NCI-H1105 treated with DMSO at 0.1 percent for 48 hours (cell line): ENCODE measurements at regions not wholly inside any gene's neighbourhood (a gene's known extent, or its start where the extent isn't known, plus 50 kb on each side); places are given as distances from the start of the nearest gene placed in this dataset.
"Not testable (repeated sequence)": the region's sequence is repeated elsewhere in the genome, so short reads cannot be mapped to it uniquely, and the experiment has no call there.

Source experiments
- DNase-seq: peaks from one replicate; lab custom pipeline; 2025; lab: John Stamatoyannopoulos, UW

DNA sequence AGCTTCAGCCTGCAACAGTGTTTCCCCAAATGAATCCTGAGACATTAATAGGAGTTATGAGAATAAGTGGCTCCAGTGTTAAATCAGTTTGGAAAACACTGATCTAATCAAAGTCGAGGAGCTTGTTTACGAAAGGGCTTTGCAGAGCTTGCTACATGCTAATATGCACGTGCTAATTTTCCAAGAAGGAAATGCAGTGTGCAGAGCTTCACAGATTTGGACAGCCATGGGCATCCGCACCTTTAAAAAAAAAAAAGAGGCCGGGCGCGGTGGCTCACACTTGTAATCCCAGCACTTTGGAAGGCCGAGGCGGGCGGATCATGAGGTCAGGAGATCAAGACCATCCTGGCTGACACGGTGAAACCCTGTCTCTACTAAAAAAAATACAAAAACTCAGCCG is 79.7 kb upstream of the LMO2 start:
- DNase-seq, result not testable (repeated sequence)

DNA sequence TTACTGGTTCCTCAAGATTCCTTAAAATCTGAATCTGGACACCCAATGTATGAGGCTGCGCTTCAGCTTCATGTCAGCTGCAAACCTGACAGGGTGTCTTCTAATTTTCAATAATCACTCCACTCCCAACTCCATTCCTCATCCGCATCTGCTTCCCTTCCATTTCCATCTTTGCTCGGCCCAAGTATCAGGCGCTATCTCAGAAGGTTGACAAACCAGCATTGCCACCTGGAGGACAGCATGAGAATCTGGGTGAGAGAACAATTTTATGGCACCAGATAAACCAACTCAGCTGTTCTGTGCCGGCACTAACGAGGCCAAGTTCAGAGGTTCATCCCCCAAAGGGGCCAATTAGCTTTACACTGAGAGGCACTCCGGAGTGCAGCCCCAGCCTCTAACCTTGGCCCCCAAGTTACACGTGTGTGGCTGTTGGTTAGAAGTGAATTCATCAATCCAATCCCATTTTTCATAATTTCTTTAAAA is 79.1 kb upstream of the LMO2 start:
- peak; percentile 77 for DNase-seq

DNA sequence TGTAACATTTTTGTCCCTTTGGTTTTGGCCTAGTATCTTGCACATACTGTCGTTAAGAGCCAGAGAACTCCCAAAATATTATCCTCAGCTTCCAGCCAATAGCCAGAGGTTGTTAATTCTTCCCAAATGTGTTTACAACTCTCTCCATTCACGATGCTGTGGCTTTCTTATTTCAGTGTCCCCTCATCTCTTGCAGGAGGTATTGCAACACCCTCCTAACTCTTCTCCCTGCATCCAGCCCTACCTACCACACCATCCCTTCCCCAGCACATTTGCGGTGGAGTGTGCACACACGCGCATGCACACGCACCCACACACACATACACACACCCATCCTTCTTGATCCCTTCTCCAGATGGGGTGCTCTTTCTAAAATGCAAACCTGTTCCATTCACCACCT is 75.6 kb upstream of the LMO2 start:
- no peak for DNase-seq

DNA sequence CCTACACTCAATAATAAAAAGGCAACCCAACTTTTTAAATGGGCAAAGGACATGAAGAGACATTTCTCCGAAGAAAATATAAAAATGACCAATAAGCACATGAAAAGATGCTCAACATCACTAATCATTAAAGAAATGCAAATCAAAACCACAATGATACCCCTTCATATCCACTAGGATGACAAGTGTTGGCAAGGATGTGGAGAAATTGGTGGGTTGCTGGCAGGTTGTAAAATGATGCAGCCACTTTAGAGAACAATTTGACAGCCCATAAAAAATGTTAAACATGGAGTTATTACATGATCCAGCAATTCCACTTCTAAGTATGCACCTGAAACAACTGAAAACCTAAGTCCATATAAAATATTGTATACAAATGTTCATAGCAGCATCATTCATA is 73.2 kb upstream of the LMO2 start:
- DNase-seq, result peak; percentile 16

DNA sequence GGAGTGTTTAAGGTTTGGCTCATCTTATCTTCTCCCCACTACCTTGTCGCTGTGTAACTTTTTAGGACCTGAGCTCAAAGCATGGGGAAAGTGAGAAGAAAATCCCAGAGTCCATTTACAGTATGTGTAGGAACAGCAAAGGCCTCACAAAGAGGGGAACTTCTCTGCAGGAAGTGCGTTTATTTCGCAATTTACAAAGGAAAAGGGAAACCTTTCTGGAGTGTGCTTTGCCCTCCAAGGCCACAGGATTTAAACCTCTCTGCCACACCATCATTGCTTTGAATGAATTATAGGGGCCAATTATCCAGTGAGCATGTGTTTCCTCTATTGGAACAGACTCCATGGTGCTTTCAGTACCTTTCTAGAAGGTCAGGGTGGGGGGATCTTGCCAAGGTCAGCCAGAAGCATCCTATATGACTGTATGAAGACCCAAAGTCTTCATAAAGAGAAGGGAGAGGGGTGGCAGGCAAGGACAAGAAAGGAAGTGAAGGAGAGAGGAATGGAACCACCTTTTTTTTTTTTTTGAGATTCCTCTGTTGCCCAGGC is 68.1 kb upstream of the LMO2 start:
- no peak for DNase-seq

DNA sequence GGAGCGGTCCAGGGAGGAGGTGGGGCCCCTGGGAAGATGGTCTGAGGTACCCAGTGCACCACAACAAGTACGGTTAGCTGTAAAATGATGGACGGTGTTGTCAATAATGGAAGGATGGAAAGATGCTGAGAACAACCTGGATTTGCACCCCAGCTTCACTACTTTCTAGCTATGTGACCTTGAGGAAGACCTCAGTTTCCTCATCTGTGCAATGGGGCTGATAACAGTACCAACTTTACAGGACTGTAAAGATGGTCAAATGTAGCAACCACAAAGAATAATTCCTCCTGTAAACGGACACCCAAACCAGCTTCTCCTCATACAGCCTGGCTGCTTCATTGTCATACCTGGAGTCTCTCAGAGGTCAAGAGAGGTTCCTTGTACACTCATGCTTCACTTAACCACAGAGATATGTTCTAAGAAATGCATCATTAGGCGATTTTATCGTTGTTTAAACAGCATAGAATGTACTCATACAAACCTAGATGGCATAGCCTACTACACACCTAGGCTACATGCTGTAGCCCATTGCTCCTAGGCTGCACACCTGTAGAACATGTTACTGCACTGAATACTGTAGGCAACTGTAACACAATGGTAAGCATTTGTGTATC is 65.5 kb upstream of the LMO2 start:
- no peak for DNase-seq

DNA sequence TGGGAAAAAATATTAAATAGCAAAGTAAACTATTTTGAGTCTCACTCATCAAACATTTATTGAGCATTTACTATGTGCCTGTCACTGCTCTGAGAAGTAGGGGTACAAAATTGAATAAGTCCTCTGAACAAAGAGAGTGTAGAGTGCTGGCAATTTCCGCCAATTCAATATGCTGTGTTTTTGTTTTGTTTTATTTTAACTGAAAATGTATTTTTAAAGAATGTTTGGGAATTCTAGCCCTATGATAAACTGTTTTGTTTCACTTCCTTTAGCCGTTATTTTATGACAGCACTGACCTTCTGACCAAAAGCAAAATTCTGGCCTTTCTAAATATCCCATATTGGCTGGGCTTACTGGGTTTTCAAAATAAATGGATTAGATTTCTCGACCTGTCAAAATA is 64.7 kb upstream of the LMO2 start:
- DNase-seq, result no peak

DNA sequence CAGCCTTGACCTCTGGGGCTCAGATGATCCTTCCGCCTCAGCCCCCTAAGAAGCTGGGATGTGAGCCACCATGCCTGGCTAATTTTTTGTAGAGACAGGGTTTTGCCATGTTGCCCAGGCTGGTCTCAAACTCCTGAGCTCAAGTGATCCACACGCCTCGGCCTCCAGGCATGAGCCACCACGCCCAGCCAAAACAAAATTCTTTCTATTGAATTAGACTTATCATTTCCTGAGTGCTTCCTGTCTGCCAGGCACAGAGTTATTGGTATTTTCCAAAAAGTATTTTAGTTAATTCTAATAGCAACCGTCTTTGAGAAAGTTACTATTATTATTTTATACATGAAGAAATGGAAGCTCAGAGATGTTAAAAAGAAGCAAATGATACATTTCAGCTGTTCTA is 61.4 kb upstream of the LMO2 start:
- DNase-seq, result no peak

DNA sequence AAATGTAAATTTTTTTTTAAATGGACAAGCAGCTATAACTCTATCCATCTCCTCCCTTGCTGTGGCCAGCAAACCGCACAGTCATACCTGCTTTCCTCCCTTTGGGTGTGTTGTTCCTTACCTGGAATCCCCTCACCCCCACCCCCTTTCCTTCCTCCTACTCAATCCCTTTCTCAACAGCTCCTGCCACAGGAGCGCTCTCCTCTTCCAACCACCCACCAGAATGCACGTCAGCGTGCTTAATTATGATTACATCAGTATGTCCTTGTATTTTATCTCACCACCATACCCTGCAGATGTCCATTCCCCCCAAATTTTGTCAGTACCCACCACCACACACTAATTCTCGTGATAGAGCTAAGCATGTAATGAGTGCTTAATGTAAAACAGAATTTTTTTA is 60.9 kb upstream of the LMO2 start:
- DNase-seq, result no peak

DNA sequence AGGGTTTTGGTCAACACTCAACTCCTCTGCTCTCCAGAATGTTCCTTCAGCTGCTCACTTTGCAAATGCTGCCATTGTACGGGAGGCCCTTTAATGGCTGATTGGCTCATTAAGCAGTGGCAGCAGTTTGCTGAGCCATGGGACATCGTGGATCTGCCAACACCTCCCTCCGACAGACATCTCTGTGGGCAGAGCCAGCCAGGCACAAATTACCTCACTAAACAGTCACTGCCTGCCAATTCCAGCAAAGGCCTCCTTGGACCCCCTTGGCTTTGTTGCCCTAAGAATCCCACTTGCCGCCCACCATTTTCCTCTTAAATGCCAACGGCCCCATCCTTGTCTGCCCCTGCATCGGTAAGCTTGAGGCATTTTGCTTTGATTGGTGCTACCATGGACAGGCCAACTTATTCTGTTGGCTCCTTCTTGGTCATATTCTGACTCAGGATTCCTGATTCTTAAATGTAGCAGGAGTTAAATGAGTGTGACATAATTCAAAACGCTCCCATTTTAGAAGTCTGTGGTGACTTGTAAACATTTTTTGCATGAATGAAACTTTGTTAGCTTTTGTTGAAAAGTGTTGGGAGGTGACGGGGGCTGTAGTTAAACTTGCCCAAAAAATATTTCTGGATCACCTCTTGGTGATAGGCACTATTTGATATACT is 57.5 kb upstream of the LMO2 start:
- no peak for DNase-seq

DNA sequence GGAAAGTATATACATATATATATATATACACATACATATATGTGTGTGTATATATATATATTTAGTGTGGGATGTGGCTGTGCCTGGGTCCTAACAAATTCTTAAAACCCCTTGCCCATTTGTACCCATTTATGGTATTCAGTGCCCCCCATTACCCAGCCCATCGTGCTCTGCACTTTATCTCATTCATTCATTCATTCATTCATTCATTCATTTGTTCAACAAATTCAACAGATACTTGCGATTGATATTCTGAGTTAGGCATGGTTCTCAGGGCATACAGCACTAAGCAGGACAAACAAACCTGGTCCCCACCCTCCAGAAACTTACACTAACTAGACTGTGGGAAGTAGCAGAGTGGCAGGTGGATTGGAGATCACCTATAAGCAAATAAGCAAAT is 56.6 kb upstream of the LMO2 start:
- no peak for DNase-seq

DNA sequence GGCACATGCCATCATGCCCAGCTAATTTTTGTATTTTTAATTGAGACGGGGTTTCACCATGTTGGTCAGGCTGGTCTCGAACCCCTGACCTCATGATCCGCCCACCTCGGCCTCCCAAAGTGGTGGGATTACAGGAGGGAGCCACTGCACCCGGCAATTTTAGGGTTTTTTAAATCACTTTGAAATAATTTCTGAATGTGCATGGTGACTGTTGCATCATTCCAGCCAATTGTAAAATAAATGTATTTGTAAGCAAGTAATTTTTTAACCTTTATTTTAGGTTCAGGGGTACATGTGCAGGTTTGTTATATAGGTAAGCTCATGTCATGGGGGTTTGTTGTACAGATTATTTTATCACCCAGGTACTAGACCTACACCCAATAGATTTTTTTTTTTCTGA is 56.0 kb upstream of the LMO2 start:
- not testable (repeated sequence) for DNase-seq

DNA sequence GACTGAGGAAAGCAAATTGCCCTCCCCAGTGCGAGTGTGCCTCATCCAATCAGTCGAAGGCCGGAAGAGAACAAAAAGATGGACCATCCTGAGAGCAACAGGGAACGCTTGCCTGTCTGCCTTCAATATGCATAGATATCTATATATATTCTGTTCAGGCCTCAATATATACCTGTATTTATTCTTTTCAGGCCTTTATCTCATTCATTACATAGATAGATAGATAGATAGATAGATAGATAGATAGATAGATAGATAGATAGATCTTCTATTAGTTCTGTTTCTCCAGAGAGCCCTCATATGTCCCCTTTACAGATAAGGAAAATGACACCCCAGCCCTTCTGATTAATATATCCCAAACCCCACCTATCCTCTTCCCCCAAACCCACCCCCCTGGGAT is 55.1 kb upstream of the LMO2 start:
- DNase-seq, result no peak

DNA sequence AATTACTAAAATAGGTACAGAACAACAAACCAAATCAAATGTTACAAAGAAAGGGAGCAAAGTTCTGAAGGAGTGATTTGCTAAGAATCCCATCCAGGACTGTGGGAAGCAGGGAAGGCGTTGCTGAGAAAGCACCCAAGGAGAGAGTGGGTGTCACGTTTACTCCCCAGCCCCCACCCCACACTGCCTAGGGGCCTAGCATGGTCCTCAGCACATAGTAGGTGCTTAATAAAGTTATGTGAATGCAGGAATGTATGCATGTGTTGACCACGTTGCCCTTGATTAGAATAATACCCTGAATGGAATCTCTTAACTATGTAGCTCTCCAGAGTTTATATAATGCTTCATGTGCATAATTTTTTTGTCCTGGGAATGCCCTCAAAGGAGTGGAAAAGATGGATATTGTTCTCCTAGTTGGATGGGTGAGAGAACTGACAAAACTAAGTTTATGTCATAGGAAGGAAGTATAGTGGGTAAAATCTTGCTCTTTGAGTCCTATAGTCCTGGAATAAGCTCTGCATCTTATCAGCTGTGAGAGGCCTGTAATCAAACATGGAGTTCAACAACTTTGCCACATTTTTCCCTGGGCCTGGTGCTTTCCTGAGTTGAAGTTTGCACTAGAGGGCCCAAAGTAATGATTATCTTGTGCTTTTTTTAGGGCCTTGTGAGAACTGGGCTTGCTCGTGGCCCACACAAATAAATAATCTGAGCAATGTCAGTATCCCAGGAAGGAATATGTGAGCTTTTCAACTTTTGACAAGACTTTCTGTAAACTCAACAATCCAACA is 53.8 kb upstream of the LMO2 start:
- DNase-seq, result no peak

DNA sequence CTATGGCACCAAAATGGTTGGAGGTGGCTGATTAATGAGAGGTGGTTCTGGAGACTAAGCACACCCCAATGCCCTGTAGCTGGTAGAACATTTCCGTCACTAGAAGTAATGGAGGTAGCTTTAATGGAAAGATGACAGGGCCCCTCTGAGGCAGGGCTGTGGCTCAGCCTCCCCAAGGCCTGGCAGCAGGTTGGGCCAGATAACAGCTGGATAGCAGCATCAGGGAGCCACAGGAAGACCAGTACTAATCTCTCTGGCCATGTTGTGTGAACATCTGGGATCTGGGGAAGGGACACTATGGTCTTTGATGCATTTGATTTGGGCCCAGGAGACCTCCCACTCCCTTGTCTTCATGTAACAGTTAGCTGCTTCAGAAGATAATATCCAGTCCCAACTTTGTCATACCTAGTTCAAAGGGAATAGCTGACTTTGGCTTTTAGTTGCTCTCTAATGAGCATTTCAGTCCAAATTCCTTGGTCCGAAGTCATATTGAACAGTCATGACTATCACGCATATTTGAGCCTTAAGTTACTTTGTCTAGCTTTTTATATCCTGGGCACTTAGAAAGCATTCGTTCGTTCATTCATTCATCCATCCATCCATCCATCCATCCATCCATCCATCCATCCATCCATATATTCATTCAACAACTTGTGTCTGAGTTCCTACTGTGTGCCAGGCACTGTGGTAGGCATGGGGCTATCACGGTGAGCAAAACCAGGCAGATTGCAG is 53.0 kb upstream of the LMO2 start:
- DNase-seq, result no peak

DNA sequence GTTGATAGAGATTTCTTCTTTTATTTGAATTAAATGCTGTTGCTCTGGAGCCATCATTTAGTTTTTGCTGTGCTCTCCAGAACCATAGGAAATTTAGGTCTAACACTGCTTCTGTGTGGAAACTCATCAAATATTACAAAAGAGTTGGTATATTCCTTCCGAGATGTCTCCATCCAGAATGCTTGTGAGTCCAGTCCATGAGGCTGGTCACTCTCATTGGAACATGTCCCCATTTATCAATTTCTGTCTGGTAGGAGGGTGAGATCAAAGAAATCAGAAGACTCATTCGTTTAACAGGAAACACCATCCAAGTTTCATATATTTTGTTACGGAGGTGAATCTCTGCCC is 52.4 kb upstream of the LMO2 start:
- no peak for DNase-seq

DNA sequence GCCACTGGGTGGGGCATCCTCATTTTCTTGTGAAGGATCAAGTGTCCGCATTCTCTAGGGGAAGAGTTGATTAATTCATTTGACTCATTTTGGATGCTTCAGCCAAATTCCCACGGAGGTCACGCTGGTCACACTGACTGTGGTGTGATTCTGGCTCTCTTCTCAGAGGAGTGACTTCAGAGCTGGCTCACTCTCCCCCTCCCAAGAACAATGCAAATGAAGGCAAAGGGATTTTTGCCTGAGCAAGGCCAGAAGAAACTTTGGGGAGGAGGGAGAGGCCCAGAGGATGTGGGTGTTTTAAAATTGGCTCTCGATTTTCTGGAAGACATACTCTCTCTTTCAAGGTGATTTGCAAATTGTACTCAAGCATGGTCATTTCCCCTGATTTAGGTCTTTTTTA is 51.1 kb upstream of the LMO2 start:
- DNase-seq, result no peak

DNA sequence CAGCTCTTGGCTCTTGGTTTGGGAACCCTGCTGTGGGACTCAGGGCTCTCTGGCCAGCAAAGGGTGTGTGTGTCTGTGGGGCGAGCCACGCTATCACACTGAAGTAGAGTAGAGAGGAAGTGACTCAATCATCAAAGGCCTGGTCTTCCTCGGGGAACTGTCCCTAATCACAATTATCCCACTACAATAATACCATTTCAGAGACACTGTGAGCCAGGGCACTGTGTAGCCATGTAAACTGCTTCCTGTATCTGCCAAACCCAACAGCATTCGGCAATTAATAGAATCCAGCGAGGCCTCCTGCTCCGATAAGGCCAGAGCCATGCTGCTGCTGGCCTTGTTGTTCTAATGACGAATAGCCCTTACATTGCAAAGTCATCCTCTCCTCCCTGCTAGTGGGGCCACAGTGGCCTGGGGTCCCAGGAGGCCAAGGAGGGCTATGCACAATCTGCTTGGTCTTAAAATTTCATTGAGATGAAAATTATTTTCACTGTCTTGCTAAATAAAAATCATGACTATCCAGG is 49.8 kb upstream of the LMO2 start:
- no peak for DNase-seq
